Mucosa of descending colon (tissue), 3 donors: ENCODE measurements at regions not wholly inside any gene's neighbourhood (a gene's known extent, or its start where the extent isn't known, plus 50 kb on each side); places are given as distances from the start of the nearest gene placed in this dataset.

ENCODE experiments used
- ATAC-seq: fragments of 200-7000 bp; cut with Tn5 transposase; one replicate; pipeline ENCODE4 v1.9.1; 2020; ENCODE audit warnings: mild to moderate bottlenecking, moderate library complexity
- DNase-seq, 3 donors: peaks; one replicate each; pipeline ENCODE4 v3.0.0-alpha.2; 2020
- H3K36me3 ChIP-seq: fragments of 200-600 bp; one replicate; pipeline ENCODE4 v1.8.0; 2021; ENCODE audit warnings: low read depth, mild to moderate bottlenecking
- H3K4me1 ChIP-seq: fragments of 200-600 bp; one replicate; pipeline ENCODE4 v1.8.0; 2021; ENCODE audit warnings: low read depth, mild to moderate bottlenecking
- H3K4me3 ChIP-seq: fragments of 200-600 bp; one replicate; pipeline ENCODE4 v1.8.0; 2021; ENCODE audit warnings: mild to moderate bottlenecking
- H3K9me3 ChIP-seq: fragments of 200-600 bp; one replicate; pipeline ENCODE4 v1.8.0; 2021; ENCODE audit warnings: mild to moderate bottlenecking
- intact Hi-C, 2 donors: fragments of 100-400 bp; cut with DNase I in 1 of 2; cut with micrococcal nuclease in 1 of 2; formaldehyde crosslinking; loops; one replicate each; pipeline versions ENCODE4 v1.11.0 to v1.11.1; 2022; cut with DNase I, micrococcal nuclease
- TF ChIP-seq, protein P1 (sequence below): fragments of 200-600 bp; IDR thresholded peaks from one replicate; pipeline ENCODE4 v1.8.0; 2022; ENCODE audit warnings: antibody characterized with exemption, mild to moderate bottlenecking
- donor health status: DM: no; HTN: no; CAD: no; lungs with moderate emphysema.
- donor health status: DM: no; HTN: no; CAD: no.
- donor health status: DM: no; HTN: yes; CAD: no.

DNA sequence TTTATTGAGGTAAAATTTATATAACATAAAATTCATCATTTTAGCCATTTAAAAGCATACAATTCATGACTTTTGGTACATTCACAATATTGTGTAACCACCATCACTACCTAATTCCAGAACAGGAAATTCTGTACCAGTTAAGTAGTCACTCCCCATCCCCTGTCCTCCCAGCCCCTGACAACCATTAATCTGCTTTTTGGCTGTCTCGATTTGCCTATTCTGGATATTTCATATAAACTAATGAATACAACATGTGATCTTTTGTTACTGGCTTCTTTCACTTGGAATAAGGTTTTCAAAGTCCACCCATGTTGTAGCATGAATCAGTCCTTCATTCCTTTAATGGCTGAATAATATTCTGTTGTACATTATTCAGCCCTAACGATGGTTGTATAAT is 115.6 kb upstream of the KLF14 start:
- ATAC-seq: no peak
- TF ChIP-seq, protein P1, sequence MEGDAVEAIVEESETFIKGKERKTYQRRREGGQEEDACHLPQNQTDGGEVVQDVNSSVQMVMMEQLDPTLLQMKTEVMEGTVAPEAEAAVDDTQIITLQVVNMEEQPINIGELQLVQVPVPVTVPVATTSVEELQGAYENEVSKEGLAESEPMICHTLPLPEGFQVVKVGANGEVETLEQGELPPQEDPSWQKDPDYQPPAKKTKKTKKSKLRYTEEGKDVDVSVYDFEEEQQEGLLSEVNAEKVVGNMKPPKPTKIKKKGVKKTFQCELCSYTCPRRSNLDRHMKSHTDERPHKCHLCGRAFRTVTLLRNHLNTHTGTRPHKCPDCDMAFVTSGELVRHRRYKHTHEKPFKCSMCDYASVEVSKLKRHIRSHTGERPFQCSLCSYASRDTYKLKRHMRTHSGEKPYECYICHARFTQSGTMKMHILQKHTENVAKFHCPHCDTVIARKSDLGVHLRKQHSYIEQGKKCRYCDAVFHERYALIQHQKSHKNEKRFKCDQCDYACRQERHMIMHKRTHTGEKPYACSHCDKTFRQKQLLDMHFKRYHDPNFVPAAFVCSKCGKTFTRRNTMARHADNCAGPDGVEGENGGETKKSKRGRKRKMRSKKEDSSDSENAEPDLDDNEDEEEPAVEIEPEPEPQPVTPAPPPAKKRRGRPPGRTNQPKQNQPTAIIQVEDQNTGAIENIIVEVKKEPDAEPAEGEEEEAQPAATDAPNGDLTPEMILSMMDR: no peak
- intact Hi-C loops: no loop called here
- Histone ChIP-seq H3K9me3 (no peaks in the 10 kb centered on the region), H3K4me1 (no peaks in the 10 kb centered on the region), H3K36me3 (no peaks in the 10 kb centered on the region), H3K4me3 (no peak overlapping the region)
- DNase-seq: no peak

DNA sequence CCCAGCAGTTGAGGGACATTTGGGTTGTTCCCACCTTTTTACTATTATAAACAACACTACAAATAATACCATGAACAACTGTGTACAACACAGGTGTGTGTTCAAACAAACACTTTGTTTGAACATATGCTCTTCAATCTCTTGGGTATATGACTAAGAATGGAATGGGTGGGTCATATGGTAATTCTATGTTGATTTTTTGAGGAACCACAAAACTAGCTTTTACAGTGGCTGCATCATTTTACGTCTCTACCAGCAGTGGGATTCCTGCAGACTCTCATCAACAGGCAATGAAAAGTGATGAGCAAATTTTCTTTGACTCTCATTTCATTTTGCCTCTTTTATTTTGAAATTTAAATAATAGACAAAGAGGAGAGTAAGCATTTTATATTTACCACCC is 116.9 kb upstream of the KLF14 start:
- intact Hi-C loops: no loop called here
- no peak for DNase-seq
- no peaks in the 10 kb centered on the region for H3K4me1 ChIP-seq
- H3K9me3 ChIP-seq: no peaks in the 10 kb centered on the region
- H3K4me3 ChIP-seq: no peak overlapping the region
- ATAC-seq: no peak
- TF ChIP-seq, protein P1: no peak
- no peaks in the 10 kb centered on the region for H3K36me3 ChIP-seq

DNA sequence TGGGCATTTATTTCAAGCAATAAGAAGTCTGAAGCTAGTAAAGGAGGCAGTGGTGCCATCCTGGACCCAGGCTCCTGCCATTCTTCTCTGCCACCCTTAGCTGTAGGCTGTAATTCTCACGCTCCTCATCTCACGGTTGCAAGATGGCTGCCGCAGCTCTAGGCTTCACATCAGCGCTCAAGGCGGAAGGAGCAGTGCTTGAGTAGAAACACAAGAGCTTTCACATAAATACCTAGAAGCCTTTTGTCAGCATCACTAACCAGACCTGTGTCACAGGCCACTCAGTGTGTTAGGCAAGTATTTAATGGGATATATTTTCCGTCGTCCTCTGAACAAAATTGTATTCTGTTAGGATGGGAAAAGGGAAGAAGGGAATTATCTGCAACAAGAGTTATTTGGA is 118.9 kb upstream of the KLF14 start:
- ATAC-seq: no peak
- intact Hi-C loops: no loop called here
- TF ChIP-seq, protein P1: no peak
- DNase-seq: no peak
- peaks cover 12% of the 10 kb centered on the region for H3K9me3 ChIP-seq
- no peak overlapping the region for H3K4me3 ChIP-seq
- no peaks in the 10 kb centered on the region for H3K4me1 ChIP-seq
- no peaks in the 10 kb centered on the region for H3K36me3 ChIP-seq

DNA sequence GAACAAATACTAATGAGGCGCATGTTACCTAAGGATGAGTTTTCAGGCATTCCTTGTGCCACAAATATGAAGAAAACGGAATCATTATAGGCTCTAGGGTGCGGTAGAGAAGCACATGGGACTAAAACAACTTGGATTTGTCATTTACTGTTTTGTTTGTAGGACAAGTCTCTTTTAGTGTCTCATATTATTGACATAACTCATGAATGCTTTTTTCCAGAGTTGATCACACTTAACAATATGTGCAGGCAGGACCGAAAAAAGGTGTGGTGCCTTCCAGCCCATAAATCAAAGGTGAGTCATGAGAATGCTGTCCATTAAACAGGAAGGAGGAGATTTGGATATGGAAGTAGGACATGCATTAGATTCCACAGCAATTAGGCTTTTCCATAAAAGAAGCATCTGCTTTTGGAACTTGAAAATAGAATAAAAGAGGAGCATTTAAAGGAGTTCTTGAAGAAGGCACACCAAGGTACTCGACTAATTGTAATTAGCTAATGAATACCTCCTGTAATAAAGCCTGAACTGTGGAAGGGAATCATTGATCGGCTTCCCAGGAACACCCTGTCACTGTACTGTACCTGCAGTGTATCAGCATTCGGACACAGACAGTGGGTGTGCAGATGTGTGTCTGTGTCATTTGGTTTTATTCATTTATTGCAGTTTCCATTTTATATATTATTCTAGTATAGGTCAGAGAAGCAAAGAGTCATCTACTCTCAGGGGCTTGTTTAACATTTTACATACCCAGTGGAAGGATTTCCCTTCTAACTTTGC is 119.7 kb upstream of the KLF14 start:
- Histone ChIP-seq H3K36me3 (no peaks in the 10 kb centered on the region), H3K9me3 (peaks cover 21% of the 10 kb centered on the region), H3K4me1 (no peaks in the 10 kb centered on the region), H3K4me3 (no peak overlapping the region)
- intact Hi-C loops: no loop called here
- DNase-seq (peak in 1 of 3 donors; percentile 23), ATAC-seq (peak; percentile 96)
- TF ChIP-seq, protein P1: no peak

DNA sequence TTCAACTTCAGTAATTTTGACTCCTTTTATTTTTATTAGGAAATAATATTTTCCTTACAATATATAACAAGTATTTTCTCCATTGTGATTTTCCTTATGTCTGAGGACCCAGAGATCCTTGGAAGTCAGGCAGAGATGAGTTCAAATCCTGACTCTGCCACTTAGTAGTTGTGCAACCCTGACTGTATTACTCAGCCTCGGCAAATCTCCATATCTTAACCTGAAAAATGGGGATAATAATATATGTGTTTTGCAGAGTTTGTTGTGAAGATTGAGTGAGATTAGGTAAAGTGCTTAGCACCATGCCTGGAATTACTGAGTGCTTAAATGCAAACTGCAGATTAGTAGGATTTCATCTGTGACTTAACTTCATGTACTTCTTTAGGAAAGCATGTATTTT is 120.5 kb upstream of the KLF14 start:
- Histone ChIP-seq H3K36me3 (no peaks in the 10 kb centered on the region), H3K4me1 (no peaks in the 10 kb centered on the region), H3K4me3 (no peak overlapping the region), H3K9me3 (peaks cover 26% of the 10 kb centered on the region)
- TF ChIP-seq, protein P1: no peak
- intact Hi-C loops: no loop called here
- DNase-seq: no peak
- ATAC-seq: no peak
